SU-DHL-6 (cell line): ENCODE measurements at regions not wholly inside any gene's neighbourhood (a gene's known extent, or its start where the extent isn't known, plus 50 kb on each side); places are given as distances from the start of the nearest gene placed in this dataset.

Experiments
- EZH2phosphoT487 ChIP-seq: fragments of 200-600 bp; sonication (generic), shearing (Covaris generic); conservative IDR thresholded peaks from 2 replicates; pipeline ENCODE4 v1.6.1; 2018; ENCODE audit warnings: mild to moderate bottlenecking, antibody characterized with exemption, low read length, moderate library complexity, mixed read lengths
- TF ChIP-seq, protein P1 (sequence below): fragments of 200-600 bp; sonication (generic); IDR thresholded peaks from one replicate; pipeline ENCODE4 v1.5.1; 2017; ENCODE audit warnings: antibody characterized with exemption, mild to moderate bottlenecking, low read length, moderate library complexity; ENCODE audit not compliant: insufficient read depth, poor library complexity, severe bottlenecking

DNA sequence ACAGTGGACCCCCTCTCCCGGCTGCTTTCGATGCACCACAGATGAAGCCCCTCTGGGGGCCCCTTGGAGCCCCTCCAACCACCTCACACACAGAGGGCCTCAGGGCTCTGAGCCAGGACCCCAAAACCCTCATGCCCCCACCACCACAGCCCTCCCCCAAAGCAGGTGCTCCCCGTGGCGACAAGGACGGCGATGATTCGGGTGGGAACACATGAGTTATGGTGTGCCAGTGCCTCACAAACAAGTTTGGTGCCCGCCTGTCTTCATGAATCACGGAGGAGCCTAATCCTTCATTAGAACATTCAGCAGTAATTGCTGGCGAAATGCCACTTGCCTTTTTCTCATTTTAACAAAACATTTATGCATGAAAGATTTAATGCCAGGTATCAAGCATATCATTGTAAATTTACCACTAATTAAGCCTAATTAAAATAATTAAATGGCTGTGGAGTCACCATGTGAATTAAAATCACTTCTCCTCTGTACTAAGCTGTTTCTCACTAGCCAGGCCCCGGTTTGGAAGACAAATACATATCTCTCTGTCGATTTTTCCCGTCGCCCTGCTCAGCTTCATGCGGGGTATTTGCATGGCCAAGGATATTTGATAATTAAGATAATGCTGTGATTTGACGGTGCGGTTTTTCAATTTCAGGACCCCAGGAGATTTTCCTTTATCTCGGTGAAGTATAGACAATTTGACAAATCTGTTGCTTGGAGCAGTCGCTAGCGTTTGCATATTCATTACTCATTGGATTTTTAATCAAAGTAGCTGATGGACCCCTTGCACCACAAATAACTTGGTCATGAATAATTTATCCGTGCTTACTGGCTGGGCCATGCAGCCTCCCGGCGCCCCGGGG, 157.0 kb downstream of the TLE3 start:
- TF ChIP-seq EZH2phosphoT487, result no peak
- TF ChIP-seq, protein P1, sequence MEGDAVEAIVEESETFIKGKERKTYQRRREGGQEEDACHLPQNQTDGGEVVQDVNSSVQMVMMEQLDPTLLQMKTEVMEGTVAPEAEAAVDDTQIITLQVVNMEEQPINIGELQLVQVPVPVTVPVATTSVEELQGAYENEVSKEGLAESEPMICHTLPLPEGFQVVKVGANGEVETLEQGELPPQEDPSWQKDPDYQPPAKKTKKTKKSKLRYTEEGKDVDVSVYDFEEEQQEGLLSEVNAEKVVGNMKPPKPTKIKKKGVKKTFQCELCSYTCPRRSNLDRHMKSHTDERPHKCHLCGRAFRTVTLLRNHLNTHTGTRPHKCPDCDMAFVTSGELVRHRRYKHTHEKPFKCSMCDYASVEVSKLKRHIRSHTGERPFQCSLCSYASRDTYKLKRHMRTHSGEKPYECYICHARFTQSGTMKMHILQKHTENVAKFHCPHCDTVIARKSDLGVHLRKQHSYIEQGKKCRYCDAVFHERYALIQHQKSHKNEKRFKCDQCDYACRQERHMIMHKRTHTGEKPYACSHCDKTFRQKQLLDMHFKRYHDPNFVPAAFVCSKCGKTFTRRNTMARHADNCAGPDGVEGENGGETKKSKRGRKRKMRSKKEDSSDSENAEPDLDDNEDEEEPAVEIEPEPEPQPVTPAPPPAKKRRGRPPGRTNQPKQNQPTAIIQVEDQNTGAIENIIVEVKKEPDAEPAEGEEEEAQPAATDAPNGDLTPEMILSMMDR, result no peak
